Activated CD4-positive, CD25-positive, alpha-beta regulatory T cell treated with anti-CD3 and anti-CD28 coated beads, Interleukin-2, amount 50 U/mL, for 16 hours (primary cell): ENCODE measurements at regions not wholly inside any gene's neighbourhood (a gene's known extent, or its start where the extent isn't known, plus 50 kb on each side); places are given as distances from the start of the nearest gene placed in this dataset.

Experiments
- DNase-seq: peaks from one replicate; pipeline ENCODE4 v3.0.0-alpha.2; 2020; ENCODE audit warnings: low read depth, low spot score

DNA sequence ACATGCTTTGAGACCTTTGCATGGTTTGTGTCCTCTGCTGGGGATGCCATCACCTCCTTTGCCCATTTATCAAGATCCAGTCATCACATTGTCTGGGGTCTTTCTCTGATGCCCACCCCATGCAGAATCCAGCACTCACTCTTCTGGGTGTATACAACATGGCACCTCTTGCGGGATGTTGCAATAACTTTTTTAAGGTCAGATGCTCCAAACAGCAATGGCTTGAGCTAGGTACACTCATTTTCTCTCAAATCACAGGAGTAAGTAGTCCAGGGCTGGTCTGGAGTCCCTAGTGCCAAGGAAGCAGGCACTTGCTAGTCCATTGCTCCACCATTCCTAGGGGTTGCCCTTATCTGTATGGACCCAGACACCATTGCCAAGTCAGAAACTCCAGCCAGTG is 196.6 kb upstream of the KCNG1 start:
- no peak for DNase-seq

DNA sequence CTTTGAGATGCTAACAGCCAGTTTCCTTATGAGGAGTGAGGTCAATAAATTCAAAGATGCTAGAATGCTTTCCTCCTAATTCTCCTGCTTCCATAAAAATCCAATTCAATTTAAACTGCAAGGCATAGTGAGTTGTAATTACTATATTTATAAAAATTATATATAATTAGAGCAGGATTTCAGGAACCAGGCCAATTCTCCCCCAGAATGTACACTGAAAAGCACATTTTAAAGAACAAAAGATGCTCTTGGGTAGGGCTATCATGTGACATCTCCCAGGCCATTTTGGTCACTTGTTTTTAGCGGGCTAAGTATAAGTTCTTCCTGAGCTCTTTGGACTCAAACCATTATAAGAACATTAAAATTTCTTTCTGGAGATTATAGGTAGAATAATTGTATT is 195.7 kb upstream of the KCNG1 start:
- DNase-seq = no peak

DNA sequence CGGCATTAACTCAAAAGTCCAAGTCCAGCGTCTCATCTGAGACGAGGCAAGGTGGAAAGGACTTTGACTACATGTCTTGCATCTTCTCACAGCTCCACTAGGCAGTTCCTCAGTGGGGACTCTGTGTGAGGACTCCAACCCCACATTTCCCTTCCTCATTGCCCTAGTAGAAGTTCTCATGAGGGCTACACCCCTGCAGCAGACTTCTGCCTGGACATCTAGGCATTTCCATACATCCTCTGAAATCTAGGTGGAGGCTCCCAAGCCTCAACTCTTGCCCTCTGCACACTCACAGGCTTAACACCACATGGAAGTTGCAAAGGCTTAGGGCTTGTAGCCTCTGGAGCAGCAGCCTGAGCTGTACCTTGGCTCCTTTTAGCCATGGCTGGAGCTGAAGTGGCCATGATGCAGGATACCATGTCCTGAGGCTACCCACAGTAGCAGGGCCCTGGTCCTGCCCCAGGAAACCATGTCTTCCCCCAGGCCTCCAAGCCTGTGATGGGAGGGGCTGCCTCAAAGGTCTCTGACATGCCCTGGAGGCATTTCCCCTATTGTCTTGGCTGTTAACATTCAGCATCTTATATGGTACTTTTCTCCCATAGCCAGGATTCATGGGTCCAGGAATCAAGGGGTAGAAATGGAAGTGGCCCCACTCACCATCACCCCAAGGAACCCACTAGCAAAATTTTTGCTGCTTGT is 194.6 kb upstream of the KCNG1 start:
- DNase-seq = no peak

DNA sequence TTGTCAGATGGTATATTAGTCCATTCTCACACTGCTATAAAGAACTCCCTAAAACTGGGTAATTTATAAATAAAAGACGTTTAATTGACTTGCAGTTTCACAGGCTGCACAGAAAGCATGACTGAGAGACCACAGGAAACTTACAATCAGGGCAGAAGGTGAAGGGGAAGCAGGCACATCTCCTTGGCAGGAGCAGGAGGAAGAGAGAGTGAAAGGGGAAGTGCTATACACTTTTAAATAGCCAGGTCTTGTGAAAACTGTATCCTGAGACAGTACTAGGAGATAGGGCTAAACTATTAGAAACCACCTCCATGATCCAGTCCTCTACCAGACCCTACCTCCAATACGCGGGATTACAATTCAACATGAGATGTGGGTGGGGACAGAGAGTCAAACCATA is 193.9 kb upstream of the KCNG1 start:
- DNase-seq = no peak

DNA sequence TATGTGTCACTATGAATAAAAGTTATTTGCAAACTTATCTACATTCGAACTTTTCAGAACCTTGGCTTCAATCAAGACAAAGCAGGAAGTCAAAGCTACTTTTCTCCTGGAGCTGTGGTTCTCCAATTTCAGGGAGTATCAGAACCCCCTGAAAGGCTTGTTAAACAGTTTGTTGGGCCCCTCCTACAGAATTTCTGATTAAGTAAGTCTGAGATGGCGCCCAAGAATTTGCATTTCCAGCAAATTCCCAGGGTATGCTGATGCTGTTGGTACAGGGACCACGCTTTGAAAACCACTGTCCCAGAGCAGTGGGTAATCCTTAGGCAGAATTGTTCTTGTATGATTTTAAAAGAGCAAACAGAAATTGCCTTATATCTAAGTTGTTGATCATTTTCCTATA is 189.9 kb upstream of the KCNG1 start:
- no peak for DNase-seq

DNA sequence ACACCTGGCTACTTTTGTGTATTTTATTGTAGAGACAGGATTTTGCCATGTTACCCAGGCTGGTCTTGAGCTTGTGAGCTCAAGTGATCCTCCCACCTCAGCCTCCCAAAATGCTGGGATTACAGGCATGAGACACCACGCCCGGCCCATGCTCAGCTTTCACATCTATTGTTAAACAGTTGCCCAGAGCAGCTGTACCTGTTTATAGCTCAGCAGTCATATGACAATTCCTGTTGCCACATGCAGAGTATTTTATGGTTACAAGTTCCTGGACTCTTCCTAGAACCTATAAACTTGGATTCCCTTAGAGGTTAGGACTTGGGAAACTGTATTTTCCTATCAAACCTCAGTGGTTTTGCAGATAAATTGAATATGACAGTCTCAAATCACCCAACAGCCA is 188.3 kb upstream of the KCNG1 start:
- DNase-seq = no peak

DNA sequence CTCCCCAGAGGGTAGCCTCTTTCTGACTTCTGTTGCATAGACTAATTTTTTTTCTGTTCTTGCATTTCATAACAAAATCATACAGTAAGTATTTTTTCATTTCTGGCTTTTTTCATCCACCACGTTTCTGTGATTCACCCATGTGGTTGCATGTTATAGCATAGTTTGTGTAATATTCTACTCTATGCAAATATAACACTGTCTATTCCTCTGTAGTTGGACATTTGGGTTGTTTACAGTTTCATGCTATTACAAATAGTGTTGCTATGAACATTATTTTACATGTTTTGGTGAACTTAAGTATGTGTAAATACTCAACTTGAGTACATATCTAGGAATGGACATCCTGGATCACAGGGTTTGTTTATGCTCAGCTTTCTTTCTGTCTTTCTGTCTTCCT is 187.2 kb upstream of the KCNG1 start:
- DNase-seq = no peak

DNA sequence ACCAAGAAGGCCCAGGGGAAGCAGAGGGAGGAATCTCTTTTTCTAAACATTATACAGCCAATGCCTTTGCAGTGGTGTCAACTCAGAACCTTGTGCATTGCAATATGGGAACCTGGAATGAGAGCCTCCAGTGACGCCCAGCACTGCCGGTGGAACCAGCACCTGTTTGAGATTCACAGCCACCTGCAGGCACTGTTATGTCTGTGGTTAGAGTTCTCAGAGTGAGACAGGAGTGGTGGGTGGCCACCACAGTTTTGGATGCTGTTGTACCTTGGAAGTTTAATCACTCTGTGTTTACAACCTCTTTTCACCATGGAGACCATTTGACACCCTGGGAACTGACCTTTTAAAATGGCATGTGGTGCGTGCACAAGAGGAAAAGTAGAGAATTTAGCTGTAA is 185.3 kb upstream of the KCNG1 start:
- DNase-seq = no peak

DNA sequence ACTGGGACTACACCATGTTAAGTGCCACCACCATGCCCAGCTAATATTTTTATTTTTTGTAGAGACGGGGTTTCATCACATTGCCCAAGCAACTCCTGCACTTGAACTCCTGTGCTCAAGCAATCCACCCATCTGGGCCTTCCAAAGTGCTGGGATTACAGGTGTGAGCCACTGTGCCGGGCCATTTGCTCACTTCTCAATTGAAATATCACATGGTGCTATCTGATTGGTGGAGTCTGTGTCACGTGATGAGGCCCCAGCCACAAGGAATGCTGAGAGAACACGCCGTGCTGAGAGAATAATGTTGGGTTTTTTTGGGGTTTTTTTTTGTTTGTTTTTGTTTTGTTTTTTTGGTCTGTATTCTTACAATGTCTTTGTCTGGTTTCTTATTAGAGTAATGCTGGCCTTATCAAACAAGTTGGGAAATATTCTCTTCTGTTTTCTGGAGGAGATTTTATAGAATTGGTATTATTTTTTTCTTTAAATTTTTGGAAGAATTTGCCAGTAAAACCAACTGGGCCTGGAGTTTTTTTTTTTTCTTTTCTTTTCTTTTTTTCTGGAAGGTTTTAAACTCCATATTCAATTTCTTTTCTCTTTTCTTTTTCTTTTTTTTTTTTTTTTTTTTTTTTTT is 183.2 kb upstream of the KCNG1 start:
- DNase-seq = no peak

DNA sequence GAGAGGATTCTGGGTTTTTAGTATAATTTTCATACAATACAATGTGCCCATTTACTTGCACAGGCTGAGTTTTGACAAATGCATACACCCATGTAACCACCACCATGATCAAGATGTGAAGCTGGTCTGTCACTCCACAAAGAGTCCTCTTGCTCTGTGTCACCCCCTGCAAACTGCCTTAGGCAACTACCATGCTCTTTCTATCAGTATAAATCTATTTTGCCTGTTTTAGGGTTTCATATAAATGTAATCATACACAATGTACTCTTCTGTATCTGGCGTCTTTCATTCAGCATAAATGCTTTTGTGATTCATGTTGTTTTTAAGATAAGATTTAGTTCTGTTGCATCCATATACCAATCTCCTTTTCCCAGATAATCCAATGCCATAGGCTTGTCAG is 181.9 kb upstream of the KCNG1 start:
- DNase-seq = no peak

DNA sequence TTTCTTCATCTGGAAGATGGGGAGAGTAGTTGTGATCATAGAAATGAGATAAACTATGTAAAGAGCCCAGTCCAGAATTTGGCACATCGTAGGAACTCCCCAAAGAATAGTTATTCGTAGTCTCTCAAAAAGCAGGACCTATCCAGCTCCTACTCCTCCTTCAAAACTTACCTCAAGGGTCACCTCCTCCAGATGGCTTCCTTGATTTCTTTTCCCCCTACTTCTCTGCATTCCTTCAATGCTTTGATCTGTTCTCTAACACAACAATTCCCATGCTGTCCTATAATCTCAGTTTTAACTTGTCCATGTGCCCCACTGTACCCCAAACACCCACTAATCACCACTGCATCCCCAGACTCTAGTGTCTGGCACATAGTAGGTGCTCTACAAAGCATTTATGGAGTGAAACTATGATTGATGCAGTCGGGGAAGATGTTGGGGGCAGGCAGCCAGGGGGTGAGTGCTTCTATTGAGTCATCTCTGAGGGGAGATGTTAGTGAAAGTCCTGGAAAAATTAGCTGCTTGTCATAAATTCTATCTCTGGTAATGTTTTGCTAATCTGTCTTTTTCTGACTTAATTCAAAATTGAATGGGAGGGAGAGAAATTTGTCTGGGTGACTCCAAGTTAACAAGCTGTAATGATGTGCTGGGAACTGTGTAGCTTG is 181.3 kb upstream of the KCNG1 start:
- no peak for DNase-seq

DNA sequence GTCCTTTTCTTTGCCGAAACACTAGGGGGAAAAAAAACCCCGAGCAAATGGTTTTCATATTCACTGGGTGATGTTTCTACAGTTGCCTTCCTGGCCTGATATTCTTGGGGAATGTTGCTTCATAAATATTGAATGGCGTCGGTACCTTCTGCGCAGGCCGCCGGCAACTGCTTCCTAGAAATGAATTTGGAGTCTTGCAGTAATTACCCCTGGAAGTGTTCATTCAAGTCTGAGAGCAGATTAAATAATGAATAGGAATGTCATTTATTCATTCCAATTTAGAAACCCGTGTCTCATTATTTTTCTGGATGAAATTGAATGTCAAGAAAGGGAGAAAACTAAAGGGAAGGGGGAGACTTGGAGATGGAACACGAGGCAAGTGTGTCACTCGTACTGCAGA is 179.4 kb upstream of the KCNG1 start:
- DNase-seq = no peak

DNA sequence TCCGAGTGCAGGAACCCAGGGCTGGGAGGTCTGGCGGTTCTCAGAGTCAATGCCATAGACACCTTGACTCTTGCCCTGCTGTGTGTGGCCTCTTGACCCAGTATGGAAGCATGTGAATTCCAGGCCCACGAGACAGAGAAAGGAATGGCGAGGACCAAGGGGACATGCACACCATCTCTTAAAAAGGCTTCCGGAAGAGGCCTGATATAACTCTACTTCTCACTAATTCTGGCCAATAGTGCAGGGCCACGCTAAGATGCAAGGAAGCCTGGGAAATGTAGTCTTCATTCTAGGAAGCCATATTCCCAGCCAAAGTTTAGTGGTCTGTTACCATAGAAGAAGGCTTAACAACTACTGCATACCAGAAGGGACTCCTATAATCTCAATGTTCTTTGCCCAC is 177.0 kb upstream of the KCNG1 start:
- DNase-seq = no peak

DNA sequence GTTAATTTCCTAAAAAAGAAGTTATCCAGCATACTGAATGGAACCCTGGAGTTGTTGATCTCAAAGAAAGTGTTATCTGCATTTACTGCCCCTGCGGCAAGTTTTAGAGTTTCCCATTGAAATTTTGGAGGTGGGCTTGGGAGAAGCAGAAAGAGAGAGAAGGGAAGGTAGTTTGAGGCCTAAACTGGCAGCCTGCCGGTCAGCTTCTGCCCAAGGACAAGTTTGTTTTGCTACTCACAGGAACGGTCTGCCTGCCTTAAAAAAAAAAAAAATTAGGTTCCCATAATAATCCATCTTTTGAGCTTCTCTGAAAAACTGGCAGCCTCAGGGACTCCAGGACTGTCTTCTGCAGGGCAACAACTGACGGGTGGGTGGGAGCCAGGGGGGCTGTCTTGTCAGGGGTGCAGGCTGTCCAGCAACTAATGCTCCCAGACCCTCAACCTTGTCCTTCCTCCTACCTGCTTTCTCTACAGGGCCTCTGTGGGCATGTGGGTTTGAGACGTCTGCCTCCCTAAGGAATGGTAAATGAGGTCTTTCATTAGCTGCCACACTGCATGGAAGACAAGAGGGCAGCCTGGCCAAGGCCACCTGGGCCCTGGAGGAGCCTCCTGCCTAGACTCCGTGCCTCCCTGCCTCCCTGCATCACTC is 176.1 kb upstream of the KCNG1 start:
- no peak for DNase-seq

DNA sequence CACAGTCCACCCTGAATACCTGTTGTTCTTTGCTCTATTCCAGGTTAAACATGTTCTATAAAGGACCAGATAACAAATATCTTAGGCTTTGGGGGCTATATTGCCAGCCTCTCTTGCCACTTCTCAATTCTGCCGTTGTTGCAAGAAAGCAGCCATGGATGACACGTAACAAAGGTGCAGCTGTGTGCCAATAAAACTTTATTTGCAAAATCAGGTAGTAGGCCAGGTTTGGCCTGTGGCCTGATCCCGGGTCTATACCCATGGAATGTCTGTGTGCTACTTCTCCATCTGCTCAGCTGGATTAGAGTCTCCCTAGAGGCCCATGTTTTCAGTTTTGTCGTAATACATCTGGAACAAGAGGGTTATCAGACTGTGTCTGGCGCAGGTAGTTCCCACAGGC is 175.3 kb upstream of the KCNG1 start:
- DNase-seq = no peak

DNA sequence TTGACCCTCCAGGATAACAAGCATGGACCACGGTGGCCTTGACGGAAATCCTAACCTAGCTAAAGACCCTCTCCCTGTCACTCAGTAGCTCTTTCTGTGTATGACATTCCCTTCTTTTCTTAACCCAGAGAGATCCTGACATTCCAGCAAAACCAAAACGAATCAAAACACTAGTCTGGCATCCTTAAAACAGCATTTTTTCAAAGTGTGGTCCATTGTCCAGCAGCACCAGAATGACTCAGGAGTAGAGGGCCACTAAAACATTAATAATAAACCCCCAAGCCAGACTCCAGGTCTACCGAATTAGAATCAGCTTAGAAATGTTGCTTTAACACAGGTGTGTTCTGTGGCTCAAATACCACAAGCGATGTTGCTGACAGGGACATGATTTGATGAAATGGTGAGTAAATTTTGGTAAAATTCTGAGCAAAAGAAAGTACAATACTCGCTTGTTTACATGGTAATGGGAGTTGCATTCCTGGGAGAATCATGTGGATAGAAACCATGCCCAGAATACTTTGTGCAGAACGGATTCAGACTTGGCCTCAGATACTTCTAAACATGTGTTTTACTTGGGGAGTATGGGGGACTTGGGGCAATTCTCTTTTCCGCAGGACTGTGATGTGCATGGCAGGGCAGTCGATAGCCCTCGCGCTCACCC is 174.2 kb upstream of the KCNG1 start:
- DNase-seq = no peak

DNA sequence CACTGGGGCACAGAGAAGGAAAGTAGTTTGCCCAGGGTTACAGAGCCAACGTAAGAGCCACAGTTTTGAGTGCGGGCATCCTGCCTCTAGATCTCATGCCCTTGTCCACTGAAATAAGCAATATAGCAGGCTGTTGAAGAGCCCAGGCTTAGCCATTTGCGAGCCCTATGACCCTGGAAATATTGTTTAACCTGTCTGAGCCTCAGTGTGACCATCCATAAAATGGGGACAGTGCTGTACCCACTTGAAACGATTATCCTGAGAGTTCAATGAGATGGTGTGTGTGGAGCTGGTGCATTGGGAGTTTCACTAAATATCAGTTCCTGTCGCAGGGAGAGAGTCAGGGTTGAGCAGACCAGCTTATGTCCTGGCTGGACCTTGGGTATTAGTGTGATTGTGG is 173.1 kb upstream of the KCNG1 start:
- DNase-seq = no peak

DNA sequence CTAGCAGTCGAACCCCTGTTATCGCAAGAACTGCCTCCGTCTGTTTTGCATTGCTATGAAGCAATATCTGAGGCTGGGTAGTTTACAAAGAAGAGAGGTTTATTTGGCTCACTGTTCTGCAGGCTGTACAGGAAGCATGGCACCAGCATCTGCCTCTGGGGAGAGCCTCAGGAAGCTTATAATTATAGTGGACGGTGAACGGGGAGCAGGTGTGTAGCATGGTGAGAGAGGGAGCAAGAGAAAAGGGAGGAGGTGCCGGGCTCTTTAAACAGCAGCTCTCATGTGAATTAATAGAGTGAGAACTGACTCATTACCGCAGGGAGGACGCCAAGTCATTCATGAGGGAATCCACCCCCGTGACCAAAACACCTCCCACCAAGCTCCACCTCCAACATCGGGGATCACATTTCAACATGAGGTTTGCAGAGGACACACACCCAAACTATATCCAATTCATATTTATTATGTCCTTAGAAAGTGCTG is 172.6 kb upstream of the KCNG1 start:
- DNase-seq = no peak

DNA sequence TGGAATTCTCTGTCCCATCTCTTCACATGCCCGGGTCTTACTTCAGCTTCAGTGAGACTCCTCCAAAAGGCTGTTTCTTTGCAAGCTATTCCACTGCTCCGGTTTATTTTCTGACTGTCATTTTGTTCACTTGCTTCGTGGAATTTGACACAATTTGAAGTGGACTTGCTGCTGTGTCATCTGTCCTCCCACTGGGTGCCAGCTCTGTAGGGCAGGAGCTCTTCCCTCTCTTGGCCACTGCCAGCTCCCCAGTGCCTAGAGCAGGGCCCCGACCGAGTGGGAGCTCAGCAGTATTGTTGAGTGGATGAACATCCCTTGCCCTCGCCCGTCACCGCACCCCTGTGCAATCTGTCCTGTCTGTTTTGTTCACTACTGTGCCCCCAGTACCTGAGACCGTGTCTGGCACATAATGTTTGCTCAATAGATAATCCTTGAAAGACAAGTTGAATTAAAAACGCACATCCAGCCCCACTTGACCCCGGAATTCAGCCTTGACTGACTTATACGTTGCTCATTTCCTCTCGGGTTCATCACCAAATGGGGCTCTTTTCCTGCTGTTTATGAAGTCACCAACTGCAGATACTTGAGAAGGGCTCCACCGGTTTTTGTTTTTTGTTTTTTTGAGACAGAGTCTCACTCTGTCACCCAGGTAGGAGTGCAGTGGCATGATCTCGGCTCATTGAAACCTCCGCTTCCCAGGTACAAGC is 170.3 kb upstream of the KCNG1 start:
- no peak for DNase-seq

DNA sequence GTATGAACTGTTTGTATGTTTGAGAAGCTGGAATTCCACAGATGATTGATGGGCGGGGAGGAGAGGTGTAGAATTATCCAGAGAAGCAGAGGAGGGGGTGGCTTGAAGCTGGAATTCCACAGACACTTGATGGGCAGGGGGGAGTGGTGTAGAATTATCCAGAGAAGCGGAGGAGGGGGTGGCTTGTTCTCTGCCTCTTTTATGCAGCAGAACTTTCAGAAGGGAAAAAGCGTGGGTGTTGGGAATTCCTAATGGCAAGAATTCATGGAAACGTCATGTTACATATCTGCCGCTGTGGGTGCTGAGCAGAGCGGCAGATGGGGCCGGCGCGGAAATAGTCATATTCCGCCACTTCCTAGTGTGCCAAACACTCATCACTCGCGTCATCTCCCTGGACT is 167.9 kb upstream of the KCNG1 start:
- DNase-seq = no peak
